ENCODE measurements at regions not wholly inside any gene's neighbourhood (a gene's known extent, or its start where the extent isn't known, plus 50 kb on each side); places are given as distances from the start of the nearest gene placed in this dataset.

GRCh38 chr15:38074029-38074428 lies 139.6 kb downstream of the TMCO5A start:
- Histone ChIP-seq H3K4ac (replicated peaks; ENCODE audit: insufficient read length, low read depth, low read length) (no peak overlapping the region), H2AK5ac (ENCODE audit: low read depth, low read length) (no peak overlapping the region), H3K36me3 (ENCODE audit: control insufficient read depth in 2 of 4, insufficient read depth in 4 of 4, low read length in 3 of 4) (no peaks in the 10 kb centered on the region), H4K20me1 (replicated peaks in 1 of 2; ENCODE audit: control insufficient read depth in 1 of 2, insufficient read depth in 2 of 2, low read length in 2 of 2) (no peaks in the 10 kb centered on the region), H3K4me3 (ENCODE audit: extremely low read depth in 1 of 4, insufficient read depth in 2 of 4, low read depth in 3 of 4, low read length in 4 of 4) (peak overlapping the region in 2 of 4 experiments; percentile 64 to 65; a peak in 3 of 8 replicates), H2BK12ac (ENCODE audit: low read depth, low read length) (no peak overlapping the region), H2BK120ac (replicated peaks; ENCODE audit: low read depth, low read length) (no peak overlapping the region), H3K23ac (ENCODE audit: insufficient read length) (no peak overlapping the region), H4K5ac (ENCODE audit: insufficient read length, low read depth, low read length) (no peak overlapping the region), H3K56ac (replicated peaks; ENCODE audit: insufficient read length, low read depth, low read length) (no peak overlapping the region), H2AFZ (ENCODE audit: low read length) (no peak overlapping the region), H2BK5ac (ENCODE audit: low read depth, low read length) (no peak overlapping the region), H2BK15ac (ENCODE audit: low read length) (no peak overlapping the region), H3K27ac (ENCODE audit: low read depth, low read length) (no peak overlapping the region), H4K8ac (ENCODE audit: extremely low read depth, insufficient read depth, low read length) (no peak overlapping the region), H3K4me1 (replicated peaks in 1 of 4; ENCODE audit: control insufficient read depth in 3 of 4, insufficient read depth in 4 of 4, low read length in 3 of 4) (peaks cover 0 to 14% (median 8%) of the 10 kb centered on the region in 4 experiments; a peak in 5 of 7 replicates), H4K91ac (replicated peaks; ENCODE audit: insufficient read length, low read length) (no peak overlapping the region), H3K27me3 (replicated peaks in 1 of 4; ENCODE audit: control insufficient read depth in 3 of 4, extremely low read depth in 1 of 4, insufficient read depth in 3 of 4, low read length in 3 of 4) (peaks cover 22 to 51% (median 38%) of the 10 kb centered on the region in 4 experiments), H3K23me2 (ENCODE audit: low read depth, low read length) (peaks cover 11% of the 10 kb centered on the region), H3K79me2 (ENCODE audit: control insufficient read depth in 1 of 2, insufficient read depth in 2 of 2, low read length in 2 of 2) (no peaks in the 10 kb centered on the region), H3K14ac (ENCODE audit: insufficient read length) (no peak overlapping the region), H2BK20ac (ENCODE audit: low read length) (no peak overlapping the region), H3K18ac (ENCODE audit: extremely low read depth, low read length) (no peak overlapping the region), H3K79me1 (ENCODE audit: low read depth, low read length) (no peaks in the 10 kb centered on the region), H3K9me3 (ENCODE audit: insufficient read depth in 2 of 2, low read depth in 1 of 2, low read length in 1 of 2) (no peaks in the 10 kb centered on the region), H3K9ac (replicated peaks in 1 of 4; ENCODE audit: extremely low read depth in 1 of 4, low read depth in 3 of 4, low read length in 3 of 4) (no peak overlapping the region), H3K4me2 (ENCODE audit: insufficient read depth in 1 of 2, low read depth in 2 of 2, low read length in 2 of 2) (peak overlapping the region; percentile 75 to 100; a peak in 3 of 4 replicates)
- TF ChIP-seq CTBP2 (IDR thresholded peaks at IDR 0.05; ENCODE audit: borderline replicate concordance, insufficient read depth, insufficient read length, low read length) (no peak), RAD21 (IDR thresholded peaks at IDR 0.05 in 1 of 2, conservative IDR thresholded peaks at IDR 0.05 in 1 of 2; ENCODE audit: low read depth in 2 of 2, low read length in 2 of 2) (no peak), EZH2 (IDR thresholded peaks at IDR 0.05; ENCODE audit: low read depth, low read length, severe bottlenecking) (no peak), JUND (IDR thresholded peaks at IDR 0.05; ENCODE audit: low read length) (no peak), HDAC6 (IDR thresholded peaks at IDR 0.05; ENCODE audit: low read depth, low read length) (no peak), SRF (IDR thresholded peaks at IDR 0.05; ENCODE audit: low read depth, low read length) (no peak), ATF3 (IDR thresholded peaks at IDR 0.05; ENCODE audit: insufficient read depth, low read depth, low read length) (no peak), TAF1 (IDR thresholded peaks at IDR 0.05; ENCODE audit: low read depth, low read length) (no peak), RFX5 (IDR thresholded peaks at IDR 0.05; ENCODE audit: borderline replicate concordance, low read depth, low read length) (no peak), PHF8 (conservative IDR thresholded peaks at IDR 0.05; ENCODE audit: low read depth, low read length) (no peak), SP1 (IDR thresholded peaks at IDR 0.05; ENCODE audit: low read depth, low read length) (no peak), SIRT6 (IDR thresholded peaks at IDR 0.05; ENCODE audit: low read length) (no peak), MAFK (IDR thresholded peaks at IDR 0.05; ENCODE audit: low read depth, low read length) (no peak)
- 74 to 100% methylated on average over 2 to 5 of the region's 5 CpGs for WGBS, 2 experiments (ENCODE audit: extremely low coverage in 1 of 2, insufficient coverage in 1 of 2, insufficient read length in 1 of 2, insufficient replicate concordance in 2 of 2, low coverage in 1 of 2, low lambda C conversion rate in 2 of 2, missing lambda C conversion rate in 1 of 2)
- FAIRE-seq (no peak), DNase-seq (ENCODE audit: low read depth in 1 of 2, low spot score in 2 of 2) (no peak)
- ChIA-PET POLR2A (ENCODE audit: partially characterized antibody) (interaction anchor here (0.9 to 2.7 kb wide), 5 partner anchors 14 to 281 kb away, joined by 3 to 30 read pairs (median 5); partner anchors contain the start of gene SPRED1), CTCF (ENCODE audit: partially characterized antibody) (interaction anchor here (0.5 to 1.3 kb wide), 4 partner anchors 12 to 618 kb away, joined by 3 to 4 read pairs (median 4); no protein-coding TSS in a partner anchor)
